Heart left ventricle (tissue), 13 donors: ENCODE measurements at regions not wholly inside any gene's neighbourhood (a gene's known extent, or its start where the extent isn't known, plus 50 kb on each side); places are given as distances from the start of the nearest gene placed in this dataset.

Experiments used
- POLR2A ChIP-seq, 2 donors: fragments of 450-650 bp; IDR thresholded peaks; one replicate each; pipeline ENCODE4 v1.6.1; 2017; ENCODE audit warnings: antibody characterized with exemption in 2 of 2, mild to moderate bottlenecking in 2 of 2, moderate library complexity in 2 of 2
- TF ChIP-seq, protein P1 (sequence below), 12 donors: fragments of 200-600 bp; sonication (generic) in 4 of 12; IDR thresholded peaks; one replicate each; pipeline versions ENCODE4 v1.5.0 to v1.8.0; 2018 to 2022; ENCODE audit warnings: antibody characterized with exemption in 12 of 12, mild to moderate bottlenecking in 5 of 12
- donor health status: ischemic (EF 13 %, LVEDD 7.1; RV severe dilation, severe dysfunction).
- donor health status: DM: no; HTN: yes; CAD: no.
- donor health status: DM: no; HTN: no; CAD: no.
- donor health status: ischemic (EF 25% LVEDD 6.9; RV normal size, moderate dysfunction).
- donor health status: ischemic (EF 25% LVEDD 5.7; RV mildly dilated, moderate dysfunction).
- donor health status: ischemic (EF 35%, LVEDD 5.7; RV mildly dilated, moderate dysfunction).
- donor health status: nonischemic (EF 11% LVEDD 7.7; RV severe dilation, severe dysfunction).
- donor health status: DM: yes; HTN: yes; CAD: no.
- donor health status: PGD.
- donor health status: ischemic (EF 29% LVEDD 5.4; RV normal size, mild dysfunction).
- donor health status: nonischemic (EF 23%, LVEDD 6.1; RV moderate dilation, normal function).

DNA sequence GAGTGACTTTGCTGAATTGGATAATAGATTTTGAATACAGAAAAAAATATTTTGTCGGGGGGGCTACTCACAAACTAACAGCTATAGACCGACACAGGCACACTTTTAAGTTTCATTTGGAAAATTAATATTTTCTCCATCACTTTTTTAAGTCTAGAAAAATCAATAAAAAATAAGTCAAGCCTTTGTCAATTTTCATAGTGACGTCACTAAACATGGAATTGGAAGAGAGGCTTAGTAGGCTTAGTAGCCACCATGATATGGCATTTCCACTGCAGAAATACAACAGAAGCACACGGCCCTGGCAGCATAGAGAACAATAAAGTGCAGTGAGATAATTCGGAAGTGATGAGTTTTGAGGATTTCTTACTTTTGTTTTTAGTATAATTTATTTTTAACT, 357.2 kb downstream of the RPS24 start:
- TF ChIP-seq, protein P1, sequence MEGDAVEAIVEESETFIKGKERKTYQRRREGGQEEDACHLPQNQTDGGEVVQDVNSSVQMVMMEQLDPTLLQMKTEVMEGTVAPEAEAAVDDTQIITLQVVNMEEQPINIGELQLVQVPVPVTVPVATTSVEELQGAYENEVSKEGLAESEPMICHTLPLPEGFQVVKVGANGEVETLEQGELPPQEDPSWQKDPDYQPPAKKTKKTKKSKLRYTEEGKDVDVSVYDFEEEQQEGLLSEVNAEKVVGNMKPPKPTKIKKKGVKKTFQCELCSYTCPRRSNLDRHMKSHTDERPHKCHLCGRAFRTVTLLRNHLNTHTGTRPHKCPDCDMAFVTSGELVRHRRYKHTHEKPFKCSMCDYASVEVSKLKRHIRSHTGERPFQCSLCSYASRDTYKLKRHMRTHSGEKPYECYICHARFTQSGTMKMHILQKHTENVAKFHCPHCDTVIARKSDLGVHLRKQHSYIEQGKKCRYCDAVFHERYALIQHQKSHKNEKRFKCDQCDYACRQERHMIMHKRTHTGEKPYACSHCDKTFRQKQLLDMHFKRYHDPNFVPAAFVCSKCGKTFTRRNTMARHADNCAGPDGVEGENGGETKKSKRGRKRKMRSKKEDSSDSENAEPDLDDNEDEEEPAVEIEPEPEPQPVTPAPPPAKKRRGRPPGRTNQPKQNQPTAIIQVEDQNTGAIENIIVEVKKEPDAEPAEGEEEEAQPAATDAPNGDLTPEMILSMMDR (IDR thresholded peaks at IDR 0.05) = no peak
- TF ChIP-seq POLR2A (IDR thresholded peaks at IDR 0.05) = no peak
